MM.1S (cell line): ENCODE measurements at regions not wholly inside any gene's neighbourhood (a gene's known extent, or its start where the extent isn't known, plus 50 kb on each side); places are given as distances from the start of the nearest gene placed in this dataset.

ENCODE experiments used
- DNase-seq: peaks from one replicate; pipeline ENCODE4 v3.0.0-alpha.2; 2015
- H2AFZ ChIP-seq: fragments of 300-600 bp; sonication (generic); 2 replicates; pipeline ENCODE4 v1.6.0; 2016; ENCODE audit warnings: antibody characterized with exemption, low read length
- H3F3A ChIP-seq: fragments of 300-600 bp; sonication (generic); 2 replicates; pipeline ENCODE4 v1.6.1; 2016; ENCODE audit warnings: mild to moderate bottlenecking, antibody characterized with exemption, low read length, moderate library complexity, mixed read lengths; ENCODE audit not compliant: insufficient read depth
- H3K27ac ChIP-seq: fragments of 300-600 bp; sonication (generic); 2 replicates; pipeline ENCODE4 v1.5.1; 2016; ENCODE audit warnings: mild to moderate bottlenecking, low read length
- H3K27me3 ChIP-seq: fragments of 300-600 bp; sonication (generic); replicated peaks from 2 replicates; pipeline ENCODE4 v1.6.0; 2016; ENCODE audit warnings: low read length; ENCODE audit not compliant: insufficient read depth
- H3K36me3 ChIP-seq: fragments of 300-600 bp; sonication (generic); replicated peaks from 2 replicates; pipeline ENCODE4 v1.6.1; 2016; ENCODE audit warnings: mild to moderate bottlenecking, low read length, mixed read lengths; ENCODE audit not compliant: insufficient read depth
- H3K4me1 ChIP-seq: fragments of 300-600 bp; sonication (generic); 2 replicates; pipeline ENCODE4 v1.6.1; 2016; ENCODE audit warnings: low read length, mixed read lengths
- H3K4me2 ChIP-seq: fragments of 300-600 bp; sonication (generic); 2 replicates; pipeline ENCODE4 v1.6.0; 2016; ENCODE audit warnings: low read depth, low read length
- H3K4me3 ChIP-seq: fragments of 300-600 bp; sonication (generic); 2 replicates; pipeline ENCODE4 v1.5.1; 2016; ENCODE audit warnings: low read length, mixed read lengths
- H3K79me2 ChIP-seq: fragments of 300-600 bp; sonication (generic); 2 replicates; pipeline ENCODE4 v1.6.1; 2016; ENCODE audit warnings: mixed run types, low read length, mixed read lengths
- H3K9ac ChIP-seq: fragments of 300-600 bp; sonication (generic); 2 replicates; pipeline ENCODE4 v1.6.1; 2016; ENCODE audit warnings: low read length, mixed read lengths
- H3K9me2 ChIP-seq: fragments of 300-600 bp; sonication (generic); replicated peaks from 2 replicates; pipeline ENCODE4 v1.6.1; 2016; ENCODE audit warnings: mild to moderate bottlenecking, low read length, mixed read lengths; ENCODE audit not compliant: insufficient read depth
- H3K9me3 ChIP-seq: fragments of 300-600 bp; sonication (generic); replicated peaks from 2 replicates; pipeline ENCODE4 v1.6.1; 2016; ENCODE audit warnings: mild to moderate bottlenecking, low read length, mixed read lengths; ENCODE audit not compliant: insufficient read depth
- H4K20me1 ChIP-seq: fragments of 300-600 bp; sonication (generic); 2 replicates; pipeline ENCODE4 v1.6.1; 2016; ENCODE audit warnings: mild to moderate bottlenecking, low read length, moderate library complexity, mixed read lengths; ENCODE audit not compliant: insufficient read depth
- EZH2 ChIP-seq: fragments of 300-600 bp; sonication (generic); optimal IDR thresholded peaks from 2 replicates; pipeline ENCODE3; 2017; ENCODE audit warnings: low read depth, mild to moderate bottlenecking, antibody characterized with exemption, low read length, mixed read lengths
- EZH2phosphoT487 ChIP-seq: fragments of 300-600 bp; sonication (generic); IDR thresholded peaks from 2 replicates; pipeline ENCODE4 v1.6.1; 2018; ENCODE audit warnings: antibody characterized with exemption, low read length
- TF ChIP-seq, protein P1 (sequence below): fragments of 300-600 bp; sonication (generic); IDR thresholded peaks from 2 replicates; pipeline ENCODE4 v1.5.1; 2016; ENCODE audit warnings: antibody characterized with exemption, low read length, mixed read lengths

DNA sequence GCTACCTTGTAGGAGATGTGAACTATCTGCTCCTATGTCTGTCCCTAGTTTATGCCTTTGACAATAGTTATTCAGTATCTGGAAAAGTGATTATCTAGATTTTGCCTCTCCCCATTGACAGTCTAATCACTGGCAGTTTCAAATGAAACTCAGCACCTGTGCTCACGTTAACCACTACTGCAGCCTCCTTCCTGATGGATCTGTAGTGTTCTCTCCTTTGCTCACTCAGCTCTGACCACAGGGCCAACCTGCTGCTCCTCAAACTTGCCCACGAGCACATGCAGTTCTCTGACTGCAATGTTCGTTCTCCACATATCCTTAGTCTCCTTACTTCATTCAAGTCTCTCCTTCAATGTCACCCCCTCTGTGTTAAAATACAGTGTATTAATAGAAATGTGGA, 230.1 kb downstream of the NHLRC3 start:
- H3K36me3 ChIP-seq = no peaks in the 10 kb centered on the region
- H4K20me1 ChIP-seq = no peaks in the 10 kb centered on the region
- peaks cover 10% of the 10 kb centered on the region for H3K4me1 ChIP-seq
- H2AFZ ChIP-seq = no peak overlapping the region
- H3K4me2 ChIP-seq = 0 out of 2 replicates have a peak overlapping the region, but pooled peaks have one; percentile 29
- H3K27ac ChIP-seq = no peak overlapping the region
- H3K9me3 ChIP-seq = no peaks in the 10 kb centered on the region
- DNase-seq = peak; percentile 56
- H3K27me3 ChIP-seq = no peaks in the 10 kb centered on the region
- H3K9me2 ChIP-seq = no peaks in the 10 kb centered on the region
- no peaks in the 10 kb centered on the region for H3F3A ChIP-seq
- TF ChIP-seq, protein P1, sequence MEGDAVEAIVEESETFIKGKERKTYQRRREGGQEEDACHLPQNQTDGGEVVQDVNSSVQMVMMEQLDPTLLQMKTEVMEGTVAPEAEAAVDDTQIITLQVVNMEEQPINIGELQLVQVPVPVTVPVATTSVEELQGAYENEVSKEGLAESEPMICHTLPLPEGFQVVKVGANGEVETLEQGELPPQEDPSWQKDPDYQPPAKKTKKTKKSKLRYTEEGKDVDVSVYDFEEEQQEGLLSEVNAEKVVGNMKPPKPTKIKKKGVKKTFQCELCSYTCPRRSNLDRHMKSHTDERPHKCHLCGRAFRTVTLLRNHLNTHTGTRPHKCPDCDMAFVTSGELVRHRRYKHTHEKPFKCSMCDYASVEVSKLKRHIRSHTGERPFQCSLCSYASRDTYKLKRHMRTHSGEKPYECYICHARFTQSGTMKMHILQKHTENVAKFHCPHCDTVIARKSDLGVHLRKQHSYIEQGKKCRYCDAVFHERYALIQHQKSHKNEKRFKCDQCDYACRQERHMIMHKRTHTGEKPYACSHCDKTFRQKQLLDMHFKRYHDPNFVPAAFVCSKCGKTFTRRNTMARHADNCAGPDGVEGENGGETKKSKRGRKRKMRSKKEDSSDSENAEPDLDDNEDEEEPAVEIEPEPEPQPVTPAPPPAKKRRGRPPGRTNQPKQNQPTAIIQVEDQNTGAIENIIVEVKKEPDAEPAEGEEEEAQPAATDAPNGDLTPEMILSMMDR = no peak
- TF ChIP-seq EZH2phosphoT487 = no peak
- TF ChIP-seq EZH2 = no peak
- no peaks in the 10 kb centered on the region for H3K79me2 ChIP-seq
- no peak overlapping the region for H3K9ac ChIP-seq
- no peak overlapping the region for H3K4me3 ChIP-seq

GRCh38 chr13:39269004-39269403, 230.7 kb downstream of the NHLRC3 start:
- H4K20me1 ChIP-seq = no peaks in the 10 kb centered on the region
- no peak overlapping the region for H3K9ac ChIP-seq
- H3K79me2 ChIP-seq = no peaks in the 10 kb centered on the region
- no peaks in the 10 kb centered on the region for H3K9me2 ChIP-seq
- H3K9me3 ChIP-seq = no peaks in the 10 kb centered on the region
- no peak for TF ChIP-seq EZH2
- TF ChIP-seq, protein P1 = no peak
- no peak for TF ChIP-seq EZH2phosphoT487
- no peak overlapping the region for H3K27ac ChIP-seq
- H3F3A ChIP-seq = no peaks in the 10 kb centered on the region
- DNase-seq = no peak
- peaks cover 10% of the 10 kb centered on the region for H3K4me1 ChIP-seq
- no peaks in the 10 kb centered on the region for H3K27me3 ChIP-seq
- no peak overlapping the region for H3K4me3 ChIP-seq
- H3K36me3 ChIP-seq = no peaks in the 10 kb centered on the region
- no peak overlapping the region for H3K4me2 ChIP-seq
- no peak overlapping the region for H2AFZ ChIP-seq

DNA sequence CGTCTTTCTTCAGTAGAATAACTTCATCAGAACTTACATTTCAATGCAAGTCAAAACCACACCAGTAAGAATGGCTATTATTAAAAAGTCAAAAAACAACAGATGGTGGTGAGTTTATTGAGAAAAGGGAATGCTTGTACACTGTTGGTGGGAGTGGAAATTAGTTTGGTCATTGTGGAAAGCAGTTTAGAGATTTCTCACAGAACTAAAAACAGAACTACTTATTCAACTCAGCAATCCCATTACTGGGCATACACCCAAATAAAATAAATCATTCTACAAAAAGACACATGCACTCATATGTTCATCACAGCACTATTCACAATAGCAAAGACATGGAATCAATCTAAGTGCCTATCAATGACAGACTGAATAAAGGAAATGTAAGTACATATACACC, 231.2 kb downstream of the NHLRC3 start:
- Histone ChIP-seq H3K27ac (no peak overlapping the region), H3K79me2 (no peaks in the 10 kb centered on the region), H3K9ac (no peak overlapping the region), H2AFZ (no peak overlapping the region), H3K4me2 (no peak overlapping the region), H3F3A (no peaks in the 10 kb centered on the region), H4K20me1 (no peaks in the 10 kb centered on the region), H3K9me2 (no peaks in the 10 kb centered on the region), H3K27me3 (no peaks in the 10 kb centered on the region), H3K4me1 (peaks cover 10% of the 10 kb centered on the region), H3K36me3 (no peaks in the 10 kb centered on the region), H3K9me3 (no peaks in the 10 kb centered on the region), H3K4me3 (no peak overlapping the region)
- TF ChIP-seq, protein P1 = no peak
- no peak for TF ChIP-seq EZH2phosphoT487
- no peak for TF ChIP-seq EZH2
- no peak for DNase-seq
